HG02943 (cell line): ENCODE measurements at regions not wholly inside any gene's neighbourhood (a gene's known extent, or its start where the extent isn't known, plus 50 kb on each side); places are given as distances from the start of the nearest gene placed in this dataset.
"Not testable (repeated sequence)": the region's sequence is repeated elsewhere in the genome, so short reads cannot be mapped to it uniquely, and the experiment has no call there.

Experiments
- ATAC-seq: cut with Tn5 transposase; IDR thresholded peaks from one replicate; pipeline ENCODE4 v1.9.1; 2021; ENCODE audit warnings: mild to moderate bottlenecking, low read depth, moderate library complexity; ENCODE audit not compliant: unreplicated experiment

- no peak for ATAC-seq
Observed at GRCh38 chr3:124639406-124640237, 90.6 kb upstream of the UMPS start.

- ATAC-seq, result no peak
Observed at GRCh38 chr3:124640635-124641306, 89.5 kb upstream of the UMPS start.

GRCh38 chr3:124643453-124643852 lies 86.8 kb upstream of the UMPS start:
- no peak for ATAC-seq

- ATAC-seq, result not testable (repeated sequence)
Observed at GRCh38 chr3:124646186-124646585, 84.1 kb upstream of the UMPS start.

GRCh38 chr3:124648551-124648950 lies 81.7 kb upstream of the UMPS start:
- no peak for ATAC-seq

GRCh38 chr3:124650798-124651197 lies 79.5 kb upstream of the UMPS start:
- no peak for ATAC-seq

- not testable (repeated sequence) for ATAC-seq
Observed at GRCh38 chr3:124651416-124651815, 78.8 kb upstream of the UMPS start.

GRCh38 chr3:124652009-124652408 lies 78.2 kb upstream of the UMPS start:
- no peak for ATAC-seq

GRCh38 chr3:124653071-124653796 lies 77.0 kb upstream of the UMPS start:
- no peak for ATAC-seq

GRCh38 chr3:124653797-124654469 lies 76.3 kb upstream of the UMPS start:
- no peak for ATAC-seq

- ATAC-seq, result no peak
Observed at GRCh38 chr3:124654470-124654845, 75.8 kb upstream of the UMPS start.

- no peak for ATAC-seq
Observed at GRCh38 chr3:124656531-124656930, 73.7 kb upstream of the UMPS start.

- ATAC-seq, result no peak
Observed at GRCh38 chr3:124657138-124657537, 73.1 kb upstream of the UMPS start.

GRCh38 chr3:124658270-124658669 lies 72.0 kb upstream of the UMPS start:
- ATAC-seq, result no peak

GRCh38 chr3:124659175-124659574 lies 71.1 kb upstream of the UMPS start:
- no peak for ATAC-seq

GRCh38 chr3:124660599-124660998 lies 69.7 kb upstream of the UMPS start:
- ATAC-seq, result no peak

- no peak for ATAC-seq
Observed at GRCh38 chr3:124663690-124664089, 66.6 kb upstream of the UMPS start.

- ATAC-seq, result no peak
Observed at GRCh38 chr3:124664804-124665203, 65.4 kb upstream of the UMPS start.

- ATAC-seq, result no peak
Observed at GRCh38 chr3:124666067-124666466, 64.2 kb upstream of the UMPS start.

- ATAC-seq, result no peak
Observed at GRCh38 chr3:124669470-124669869, 60.8 kb upstream of the UMPS start.

- no peak for ATAC-seq
Observed at GRCh38 chr3:124671106-124671505, 59.1 kb upstream of the UMPS start.
